ENCODE measurements at regions not wholly inside any gene's neighbourhood (a gene's known extent, or its start where the extent isn't known, plus 50 kb on each side); places are given as distances from the start of the nearest gene placed in this dataset.

- intact Hi-C loops (cut with DNase I): no loop called here
- Histone ChIP-seq H3K9ac (ENCODE audit: low read depth in 2 of 2, low read length in 2 of 2) (no peak overlapping the region), H3K27me3 (no peaks in the 10 kb centered on the region), H3K9me3 (no peaks in the 10 kb centered on the region), H3K4me3 (no peak overlapping the region), H3K27ac (no peak overlapping the region), H3K36me3 (no peaks in the 10 kb centered on the region), H3K4me1 (no peaks in the 10 kb centered on the region)
- TF ChIP-seq, protein P1, sequence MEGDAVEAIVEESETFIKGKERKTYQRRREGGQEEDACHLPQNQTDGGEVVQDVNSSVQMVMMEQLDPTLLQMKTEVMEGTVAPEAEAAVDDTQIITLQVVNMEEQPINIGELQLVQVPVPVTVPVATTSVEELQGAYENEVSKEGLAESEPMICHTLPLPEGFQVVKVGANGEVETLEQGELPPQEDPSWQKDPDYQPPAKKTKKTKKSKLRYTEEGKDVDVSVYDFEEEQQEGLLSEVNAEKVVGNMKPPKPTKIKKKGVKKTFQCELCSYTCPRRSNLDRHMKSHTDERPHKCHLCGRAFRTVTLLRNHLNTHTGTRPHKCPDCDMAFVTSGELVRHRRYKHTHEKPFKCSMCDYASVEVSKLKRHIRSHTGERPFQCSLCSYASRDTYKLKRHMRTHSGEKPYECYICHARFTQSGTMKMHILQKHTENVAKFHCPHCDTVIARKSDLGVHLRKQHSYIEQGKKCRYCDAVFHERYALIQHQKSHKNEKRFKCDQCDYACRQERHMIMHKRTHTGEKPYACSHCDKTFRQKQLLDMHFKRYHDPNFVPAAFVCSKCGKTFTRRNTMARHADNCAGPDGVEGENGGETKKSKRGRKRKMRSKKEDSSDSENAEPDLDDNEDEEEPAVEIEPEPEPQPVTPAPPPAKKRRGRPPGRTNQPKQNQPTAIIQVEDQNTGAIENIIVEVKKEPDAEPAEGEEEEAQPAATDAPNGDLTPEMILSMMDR (IDR thresholded peaks at IDR 0.05): no peak
- no peak for DNase-seq
Measured at GRCh38 chr2:58930537-58930936, 689.4 kb upstream of the FANCL start.

- TF ChIP-seq, protein P1 (IDR thresholded peaks at IDR 0.05): no peak
- no peak for DNase-seq
- Histone ChIP-seq H3K9ac (ENCODE audit: low read depth in 2 of 2, low read length in 2 of 2) (no peak overlapping the region), H3K4me1 (no peaks in the 10 kb centered on the region), H3K27me3 (no peaks in the 10 kb centered on the region), H3K4me3 (no peak overlapping the region), H3K36me3 (no peaks in the 10 kb centered on the region), H3K9me3 (no peaks in the 10 kb centered on the region), H3K27ac (no peak overlapping the region)
- intact Hi-C loops (cut with DNase I): no loop called here
Measured at GRCh38 chr2:58928973-58929372, 687.8 kb upstream of the FANCL start.

DNA sequence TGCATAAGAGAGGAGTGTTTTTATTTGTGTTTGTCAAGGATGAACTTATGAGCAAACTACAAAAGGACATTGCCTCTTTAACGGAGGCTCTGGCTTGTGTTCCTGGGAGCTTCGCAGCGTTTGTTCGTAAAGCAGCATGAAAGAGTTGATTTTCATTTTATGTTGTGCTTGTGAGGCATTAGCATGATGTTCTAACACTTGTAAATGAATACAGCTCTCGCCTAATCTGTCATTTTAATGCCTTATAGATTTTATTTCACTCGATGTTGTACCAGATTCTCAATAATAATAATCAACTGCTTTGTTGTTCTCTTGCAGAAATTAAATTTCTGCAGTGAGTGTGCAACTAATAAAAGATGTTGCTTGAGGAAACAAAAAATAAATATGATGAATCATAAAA is 687.3 kb upstream of the FANCL start:
- Histone ChIP-seq H3K36me3 (no peaks in the 10 kb centered on the region), H3K4me1 (no peaks in the 10 kb centered on the region), H3K9me3 (no peaks in the 10 kb centered on the region), H3K4me3 (no peak overlapping the region), H3K9ac (ENCODE audit: low read depth in 2 of 2, low read length in 2 of 2) (no peak overlapping the region), H3K27ac (no peak overlapping the region), H3K27me3 (no peaks in the 10 kb centered on the region)
- TF ChIP-seq, protein P1 (IDR thresholded peaks at IDR 0.05): no peak
- no peak for DNase-seq
- intact Hi-C loops (cut with DNase I): no loop called here

DNA sequence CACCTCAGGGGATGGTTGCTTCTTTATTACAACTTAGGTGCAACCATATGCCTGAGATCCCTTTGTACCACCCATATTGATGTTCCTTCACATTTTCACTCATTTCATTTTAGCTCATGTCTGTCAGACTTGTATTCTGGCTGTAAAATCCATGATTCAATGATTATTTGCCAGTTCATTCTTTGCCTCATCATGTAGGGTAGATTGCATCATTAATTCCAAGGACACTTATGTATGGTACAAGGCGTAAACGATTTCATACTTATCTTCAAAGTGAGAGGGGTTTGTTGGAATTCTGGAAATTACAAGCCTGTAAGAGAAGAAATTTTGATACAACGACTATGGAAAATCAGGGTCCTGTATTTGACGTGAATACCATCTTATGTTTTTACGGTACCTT is 685.0 kb upstream of the FANCL start:
- intact Hi-C loops (cut with DNase I): no loop called here
- Histone ChIP-seq H3K27ac (no peak overlapping the region), H3K9me3 (no peaks in the 10 kb centered on the region), H3K27me3 (no peaks in the 10 kb centered on the region), H3K36me3 (no peaks in the 10 kb centered on the region), H3K4me1 (no peaks in the 10 kb centered on the region), H3K4me3 (no peak overlapping the region), H3K9ac (ENCODE audit: low read depth in 2 of 2, low read length in 2 of 2) (no peak overlapping the region)
- no peak for DNase-seq
- TF ChIP-seq, protein P1 (IDR thresholded peaks at IDR 0.05): no peak

- Histone ChIP-seq H3K27me3 (no peaks in the 10 kb centered on the region), H3K9me3 (no peaks in the 10 kb centered on the region), H3K36me3 (no peaks in the 10 kb centered on the region), H3K27ac (no peak overlapping the region), H3K4me1 (no peaks in the 10 kb centered on the region), H3K9ac (ENCODE audit: low read depth in 2 of 2, low read length in 2 of 2) (no peak overlapping the region), H3K4me3 (no peak overlapping the region)
- intact Hi-C loops (cut with DNase I): no loop called here
- DNase-seq: no peak
- TF ChIP-seq, protein P1 (IDR thresholded peaks at IDR 0.05): no peak
Measured at GRCh38 chr2:58925676-58926081, 684.6 kb upstream of the FANCL start.

DNA sequence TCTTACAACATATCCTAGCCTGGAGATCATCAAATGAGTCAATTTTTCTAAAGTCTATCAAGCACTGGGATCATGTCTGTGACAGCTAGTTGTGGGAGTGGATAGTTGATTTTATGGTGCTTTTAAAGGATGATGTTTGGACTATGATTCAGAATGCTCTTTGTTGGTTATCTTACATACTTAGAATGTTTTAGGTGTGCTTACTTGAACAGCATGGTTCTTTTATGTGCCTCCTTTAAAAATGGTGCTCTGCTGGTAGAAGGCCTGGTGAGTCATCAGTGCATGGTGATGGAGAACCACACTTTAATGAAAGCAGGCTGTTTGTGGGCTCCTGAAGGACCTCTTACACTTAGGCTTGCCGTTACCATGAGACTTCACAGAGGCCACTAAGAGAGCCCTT is 682.7 kb upstream of the FANCL start:
- no peaks in the 10 kb centered on the region for H3K4me1 ChIP-seq
- H3K9ac ChIP-seq (ENCODE audit: low read depth in 2 of 2, low read length in 2 of 2): no peak overlapping the region
- intact Hi-C loops (cut with DNase I): no loop called here
- no peak overlapping the region for H3K4me3 ChIP-seq
- H3K27ac ChIP-seq: no peak overlapping the region
- no peak for DNase-seq
- TF ChIP-seq, protein P1 (IDR thresholded peaks at IDR 0.05): no peak
- H3K36me3 ChIP-seq: no peaks in the 10 kb centered on the region
- H3K27me3 ChIP-seq: no peaks in the 10 kb centered on the region
- H3K9me3 ChIP-seq: no peaks in the 10 kb centered on the region
